Spleen (tissue), 11 donors: ENCODE measurements at regions not wholly inside any gene's neighbourhood (a gene's known extent, or its start where the extent isn't known, plus 50 kb on each side); places are given as distances from the start of the nearest gene placed in this dataset.

Source experiments
- DNase-seq: peaks from one replicate; pipeline ENCODE4 v3.0.0-alpha.2; 2020
- H3K27ac ChIP-seq, 8 donors: fragments of 200-600 bp; sonication (generic) in 7 of 8; 1 replicate in 4 of 8; 2 replicates in 4 of 8; pipeline versions ENCODE4 v1.5.0 to v1.8.0; 2016 to 2021; ENCODE audit warnings: inconsistent platforms in 4 of 8, mild to moderate bottlenecking in 4 of 8, moderate library complexity in 1 of 8
- H3K27me3 ChIP-seq, 7 donors: fragments of 200-600 bp; sonication (generic) in 6 of 7; replicated peaks in 1 of 7; 1 replicate in 4 of 7; 2 replicates in 3 of 7; pipeline versions ENCODE4 v1.5.0 to v1.8.0; 2016 to 2021; ENCODE audit warnings: inconsistent platforms in 3 of 7, mild to moderate bottlenecking in 1 of 7
- H3K36me3 ChIP-seq, 6 donors: fragments of 200-600 bp; sonication (generic) in 5 of 6; 1 replicate in 4 of 6; 2 replicates in 2 of 6; pipeline versions ENCODE4 v1.5.0 to v1.8.0; 2016 to 2021; ENCODE audit warnings: inconsistent platforms in 2 of 6
- H3K4me1 ChIP-seq, 6 donors: fragments of 200-600 bp; sonication (generic) in 5 of 6; 1 replicate in 3 of 6; 2 replicates in 3 of 6; pipeline versions ENCODE4 v1.5.0 to v1.8.0; 2016 to 2021; ENCODE audit warnings: inconsistent platforms in 3 of 6
- H3K4me3 ChIP-seq, 8 donors: fragments of 200-600 bp; sonication (generic) in 7 of 8; 1 replicate in 4 of 8; 2 replicates in 4 of 8; pipeline versions ENCODE4 v1.5.0 to v1.8.0; 2016 to 2021; ENCODE audit warnings: inconsistent platforms in 4 of 8, mild to moderate bottlenecking in 4 of 8, moderate library complexity in 2 of 8
- H3K9me3 ChIP-seq, 8 donors: fragments of 200-600 bp; sonication (generic) in 7 of 8; 1 replicate in 4 of 8; 2 replicates in 4 of 8; pipeline versions ENCODE4 v1.5.0 to v1.8.0; 2016 to 2021; ENCODE audit warnings: inconsistent platforms in 4 of 8
- CTCF ChIP-seq, 11 experiments: fragments of 200-600 bp in 7 of 11; fragments of 450-650 bp in 4 of 11; sonication (generic) in 4 of 11; IDR thresholded peaks in 8 of 11; conservative IDR thresholded peaks in 3 of 11; 1 replicate in 7 of 11; 2 replicates in 4 of 11; pipeline versions ENCODE4 v1.4.0 to v1.8.0; 2016 to 2021; ENCODE audit warnings: antibody characterized with exemption in 11 of 11, inconsistent platforms in 4 of 11, mild to moderate bottlenecking in 1 of 11
- POLR2A ChIP-seq, 3 donors: fragments of 450-650 bp; IDR thresholded peaks; one replicate each; pipeline ENCODE4 v1.5.1; 2017; ENCODE audit warnings: antibody characterized with exemption in 3 of 3, mild to moderate bottlenecking in 1 of 3
- POLR2AphosphoS5 ChIP-seq, 3 donors: sonication (generic); formaldehyde crosslinking; IDR thresholded peaks; one replicate each; pipeline ENCODE4 v1.5.1; 2017; ENCODE audit warnings: antibody characterized with exemption in 3 of 3
- WGBS, 5 donors: extraction: QIAGEN DNeasy Blood & Tissue Kit in 3 of 5; methylation state at CpG; one replicate each; pipeline versions ENCODE4 v1.1.5 to v1.1.7; 2013 to 2018; 5-methylcytosine and 5-hydroxymethylcytosine counted together
- intact Hi-C: fragments of 100-400 bp; cut with DNase I; formaldehyde crosslinking; loops from one replicate; pipeline ENCODE4 v1.15.0; 2023; ENCODE audit warnings: low total_unique reads
- donor health status: healthy with polysubstance abuse.
- donor health status: DM: no; HTN: no; CAD: no; lungs with moderate emphysema.
- donor health status: DM: no; HTN: no; CAD: no.
- donor health status: Bipolar disorder and iron deficiency.
- donor health status: healthy.
- donor health status: DM: no; HTN: no; CAD: no.
- donor health status: DM: yes; HTN: yes; CAD: no.

GRCh38 chrX:4764888-4765287 lies 1051.4 kb upstream of the PRKX start:
- Histone ChIP-seq H3K27me3 (no peaks in the 10 kb centered on the region), H3K4me1 (no peaks in the 10 kb centered on the region), H3K36me3 (no peaks in the 10 kb centered on the region), H3K27ac (no peak overlapping the region), H3K4me3 (no peak overlapping the region), H3K9me3 (no peaks in the 10 kb centered on the region)
- TF ChIP-seq POLR2AphosphoS5 (IDR thresholded peaks at IDR 0.05) (no peak), POLR2A (IDR thresholded peaks at IDR 0.05) (no peak), CTCF (IDR thresholded peaks at IDR 0.05 in 8 of 11, conservative IDR thresholded peaks at IDR 0.05 in 3 of 11) (no peak)
- DNase-seq = no peak
- intact Hi-C loops = no loop called here
- WGBS, 5 donors = 58 to 78% (median 67%) methylated on average over 2 of the region's 2 CpGs

- Histone ChIP-seq H3K27me3 (no peaks in the 10 kb centered on the region), H3K36me3 (no peaks in the 10 kb centered on the region), H3K4me1 (no peaks in the 10 kb centered on the region), H3K4me3 (no peak overlapping the region), H3K9me3 (no peaks in the 10 kb centered on the region), H3K27ac (no peak overlapping the region)
- no peak for TF ChIP-seq POLR2A (IDR thresholded peaks at IDR 0.05)
- TF ChIP-seq POLR2AphosphoS5 (IDR thresholded peaks at IDR 0.05) = no peak
- TF ChIP-seq CTCF (IDR thresholded peaks at IDR 0.05 in 8 of 11, conservative IDR thresholded peaks at IDR 0.05 in 3 of 11) = no peak
- WGBS, 5 donors = 85 to 99% (median 89%) methylated on average over 3 of the region's 3 CpGs
- no peak for DNase-seq
- intact Hi-C loops = no loop called here
Measured at GRCh38 chrX:4762196-4762595, 1048.7 kb upstream of the PRKX start.

GRCh38 chrX:4754878-4755604 lies 1041.6 kb upstream of the PRKX start:
- DNase-seq = no peak
- intact Hi-C loops = no loop called here
- Histone ChIP-seq H3K4me3 (no peak overlapping the region), H3K9me3 (no peaks in the 10 kb centered on the region), H3K27ac (no peak overlapping the region), H3K36me3 (no peaks in the 10 kb centered on the region), H3K4me1 (no peaks in the 10 kb centered on the region), H3K27me3 (no peaks in the 10 kb centered on the region)
- WGBS, 5 donors = 36 to 60% (median 48%) methylated on average over 8 of the region's 8 CpGs
- TF ChIP-seq POLR2A (IDR thresholded peaks at IDR 0.05) (no peak), POLR2AphosphoS5 (IDR thresholded peaks at IDR 0.05) (no peak), CTCF (IDR thresholded peaks at IDR 0.05 in 8 of 11, conservative IDR thresholded peaks at IDR 0.05 in 3 of 11) (no peak)

GRCh38 chrX:4741024-4741423 lies 1027.6 kb upstream of the PRKX start:
- Histone ChIP-seq H3K4me1 (no peaks in the 10 kb centered on the region), H3K27me3 (no peaks in the 10 kb centered on the region), H3K9me3 (no peaks in the 10 kb centered on the region), H3K4me3 (no peak overlapping the region), H3K27ac (no peak overlapping the region), H3K36me3 (no peaks in the 10 kb centered on the region)
- intact Hi-C loops = no loop called here
- TF ChIP-seq POLR2AphosphoS5 (IDR thresholded peaks at IDR 0.05) (no peak), CTCF (IDR thresholded peaks at IDR 0.05 in 8 of 11, conservative IDR thresholded peaks at IDR 0.05 in 3 of 11) (no peak), POLR2A (IDR thresholded peaks at IDR 0.05) (no peak)
- 77 to 89% (median 84%) methylated on average over 5 of the region's 5 CpGs for WGBS, 5 donors
- no peak for DNase-seq
